ENCODE measurements at regions not wholly inside any gene's neighbourhood (a gene's known extent, or its start where the extent isn't known, plus 50 kb on each side); places are given as distances from the start of the nearest gene placed in this dataset.

- Histone ChIP-seq H3K27ac (no peak overlapping the region), H3K27me3 (ENCODE audit: insufficient read depth, low read depth, severe bottlenecking) (no peaks in the 10 kb centered on the region), H3K4me3 (ENCODE audit: low read depth, low read length) (no peak overlapping the region), H3K36me3 (peaks cover 13% of the 10 kb centered on the region), H3K9me3 (ENCODE audit: severe bottlenecking) (no peaks in the 10 kb centered on the region)
- TF ChIP-seq, protein P1, sequence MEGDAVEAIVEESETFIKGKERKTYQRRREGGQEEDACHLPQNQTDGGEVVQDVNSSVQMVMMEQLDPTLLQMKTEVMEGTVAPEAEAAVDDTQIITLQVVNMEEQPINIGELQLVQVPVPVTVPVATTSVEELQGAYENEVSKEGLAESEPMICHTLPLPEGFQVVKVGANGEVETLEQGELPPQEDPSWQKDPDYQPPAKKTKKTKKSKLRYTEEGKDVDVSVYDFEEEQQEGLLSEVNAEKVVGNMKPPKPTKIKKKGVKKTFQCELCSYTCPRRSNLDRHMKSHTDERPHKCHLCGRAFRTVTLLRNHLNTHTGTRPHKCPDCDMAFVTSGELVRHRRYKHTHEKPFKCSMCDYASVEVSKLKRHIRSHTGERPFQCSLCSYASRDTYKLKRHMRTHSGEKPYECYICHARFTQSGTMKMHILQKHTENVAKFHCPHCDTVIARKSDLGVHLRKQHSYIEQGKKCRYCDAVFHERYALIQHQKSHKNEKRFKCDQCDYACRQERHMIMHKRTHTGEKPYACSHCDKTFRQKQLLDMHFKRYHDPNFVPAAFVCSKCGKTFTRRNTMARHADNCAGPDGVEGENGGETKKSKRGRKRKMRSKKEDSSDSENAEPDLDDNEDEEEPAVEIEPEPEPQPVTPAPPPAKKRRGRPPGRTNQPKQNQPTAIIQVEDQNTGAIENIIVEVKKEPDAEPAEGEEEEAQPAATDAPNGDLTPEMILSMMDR (IDR thresholded peaks at IDR 0.05; ENCODE audit: low read depth, low read length): no peak
- no peak for DNase-seq
These were observed 287.8 kb upstream of the UMPS start for GRCh38 chr3:124442463-124442862.

- Histone ChIP-seq H3K27ac (no peak overlapping the region), H3K36me3 (peaks cover 14% of the 10 kb centered on the region), H3K27me3 (ENCODE audit: insufficient read depth, low read depth, severe bottlenecking) (no peaks in the 10 kb centered on the region), H3K4me3 (ENCODE audit: low read depth, low read length) (no peak overlapping the region), H3K9me3 (ENCODE audit: severe bottlenecking) (no peaks in the 10 kb centered on the region)
- no peak for DNase-seq
- TF ChIP-seq, protein P1 (IDR thresholded peaks at IDR 0.05; ENCODE audit: low read depth, low read length): no peak
These were observed 286.8 kb upstream of the UMPS start for GRCh38 chr3:124443446-124443845.

GRCh38 chr3:124444075-124444474 is 286.2 kb upstream of the UMPS start:
- TF ChIP-seq, protein P1 (IDR thresholded peaks at IDR 0.05; ENCODE audit: low read depth, low read length): no peak
- no peak overlapping the region for H3K4me3 ChIP-seq (ENCODE audit: low read depth, low read length)
- H3K9me3 ChIP-seq (ENCODE audit: severe bottlenecking): no peaks in the 10 kb centered on the region
- H3K36me3 ChIP-seq: peaks cover 14% of the 10 kb centered on the region
- no peak for DNase-seq
- no peaks in the 10 kb centered on the region for H3K27me3 ChIP-seq (ENCODE audit: insufficient read depth, low read depth, severe bottlenecking)
- H3K27ac ChIP-seq: no peak overlapping the region

GRCh38 chr3:124444896-124445295 is 285.4 kb upstream of the UMPS start:
- Histone ChIP-seq H3K9me3 (ENCODE audit: severe bottlenecking) (no peaks in the 10 kb centered on the region), H3K27me3 (ENCODE audit: insufficient read depth, low read depth, severe bottlenecking) (no peaks in the 10 kb centered on the region), H3K36me3 (peaks cover 14% of the 10 kb centered on the region), H3K4me3 (ENCODE audit: low read depth, low read length) (no peak overlapping the region), H3K27ac (no peak overlapping the region)
- TF ChIP-seq, protein P1 (IDR thresholded peaks at IDR 0.05; ENCODE audit: low read depth, low read length): no peak
- DNase-seq: no peak

- DNase-seq: no peak
- H3K36me3 ChIP-seq: peaks cover 11% of the 10 kb centered on the region
- H3K9me3 ChIP-seq (ENCODE audit: severe bottlenecking): no peaks in the 10 kb centered on the region
- no peaks in the 10 kb centered on the region for H3K27me3 ChIP-seq (ENCODE audit: insufficient read depth, low read depth, severe bottlenecking)
- H3K27ac ChIP-seq: no peak overlapping the region
- TF ChIP-seq, protein P1 (IDR thresholded peaks at IDR 0.05; ENCODE audit: low read depth, low read length): no peak
- no peak overlapping the region for H3K4me3 ChIP-seq (ENCODE audit: low read depth, low read length)
These were observed 282.4 kb upstream of the UMPS start for GRCh38 chr3:124447845-124448244.

DNA sequence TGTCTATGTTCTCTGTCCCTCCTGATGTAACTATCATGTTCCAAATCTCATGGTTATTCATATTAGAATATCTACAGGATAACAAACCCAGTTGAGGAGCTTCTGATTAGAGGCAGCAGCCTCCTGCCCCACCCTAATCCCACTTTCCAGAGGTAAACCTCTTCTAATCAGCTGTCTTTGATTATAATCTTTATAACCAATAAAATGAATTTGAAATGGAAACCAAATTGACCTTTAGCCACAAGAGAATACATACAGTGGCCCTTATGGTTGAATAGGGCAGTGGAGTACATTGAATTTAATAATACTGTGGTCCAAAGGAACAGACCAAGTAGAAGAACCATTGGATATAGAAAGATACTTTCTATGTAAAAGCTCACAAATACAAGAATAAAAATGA is 281.3 kb upstream of the UMPS start:
- H3K9me3 ChIP-seq (ENCODE audit: severe bottlenecking): no peaks in the 10 kb centered on the region
- no peak for DNase-seq
- H3K4me3 ChIP-seq (ENCODE audit: low read depth, low read length): no peak overlapping the region
- H3K36me3 ChIP-seq: peaks cover 11% of the 10 kb centered on the region
- TF ChIP-seq, protein P1 (IDR thresholded peaks at IDR 0.05; ENCODE audit: low read depth, low read length): no peak
- H3K27me3 ChIP-seq (ENCODE audit: insufficient read depth, low read depth, severe bottlenecking): no peaks in the 10 kb centered on the region
- H3K27ac ChIP-seq: no peak overlapping the region
